GM13976 (cell line): ENCODE measurements at regions not wholly inside any gene's neighbourhood (a gene's known extent, or its start where the extent isn't known, plus 50 kb on each side); places are given as distances from the start of the nearest gene placed in this dataset.
"Not testable (repeated sequence)": the region's sequence is repeated elsewhere in the genome, so short reads cannot be mapped to it uniquely, and the experiment has no call there.

ENCODE experiments used
- DNase-seq: peaks from one replicate; pipeline ENCODE4 v3.0.0; 2012; ENCODE audit warnings: low spot score
- in situ Hi-C: fragments of 300-500 bp; cut with MboI; formaldehyde crosslinking; loops from one replicate; pipeline ENCODE4 v1.12.0; 2022; ENCODE audit warnings: low sequenced_read_pairs, mixed read lengths, inconsistent platforms; ENCODE audit not compliant: unreplicated experiment
- TF ChIP-seq, protein P1 (sequence below): IDR thresholded peaks from 2 replicates; pipeline ENCODE4 v1.5.1; 2012; ENCODE audit warnings: borderline replicate concordance, mild to moderate bottlenecking; ENCODE audit not compliant: insufficient read depth; ENCODE audit errors: extremely low read depth, missing control alignments, control extremely low read depth

DNA sequence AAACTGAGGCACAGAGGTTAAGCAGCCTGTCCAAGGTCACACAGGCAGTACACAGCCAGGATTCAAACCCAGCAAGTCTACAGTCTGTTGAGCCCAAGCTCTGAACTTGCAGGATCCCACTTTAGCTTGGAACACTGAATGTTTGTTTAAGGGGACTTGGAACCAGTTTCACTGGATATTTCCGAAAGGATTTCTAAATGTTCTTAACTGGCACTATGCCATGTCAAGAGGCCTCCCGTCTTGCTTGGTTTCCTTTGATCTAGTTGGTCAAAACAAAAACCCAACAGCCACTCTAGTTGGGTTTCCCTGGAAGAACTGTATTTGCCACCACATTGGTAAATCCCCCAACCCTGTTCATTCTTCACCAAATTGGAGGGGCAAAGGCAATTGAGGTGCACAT is 317.6 kb upstream of the KAZN start:
- in situ Hi-C loops, result no loop called here
- TF ChIP-seq, protein P1, sequence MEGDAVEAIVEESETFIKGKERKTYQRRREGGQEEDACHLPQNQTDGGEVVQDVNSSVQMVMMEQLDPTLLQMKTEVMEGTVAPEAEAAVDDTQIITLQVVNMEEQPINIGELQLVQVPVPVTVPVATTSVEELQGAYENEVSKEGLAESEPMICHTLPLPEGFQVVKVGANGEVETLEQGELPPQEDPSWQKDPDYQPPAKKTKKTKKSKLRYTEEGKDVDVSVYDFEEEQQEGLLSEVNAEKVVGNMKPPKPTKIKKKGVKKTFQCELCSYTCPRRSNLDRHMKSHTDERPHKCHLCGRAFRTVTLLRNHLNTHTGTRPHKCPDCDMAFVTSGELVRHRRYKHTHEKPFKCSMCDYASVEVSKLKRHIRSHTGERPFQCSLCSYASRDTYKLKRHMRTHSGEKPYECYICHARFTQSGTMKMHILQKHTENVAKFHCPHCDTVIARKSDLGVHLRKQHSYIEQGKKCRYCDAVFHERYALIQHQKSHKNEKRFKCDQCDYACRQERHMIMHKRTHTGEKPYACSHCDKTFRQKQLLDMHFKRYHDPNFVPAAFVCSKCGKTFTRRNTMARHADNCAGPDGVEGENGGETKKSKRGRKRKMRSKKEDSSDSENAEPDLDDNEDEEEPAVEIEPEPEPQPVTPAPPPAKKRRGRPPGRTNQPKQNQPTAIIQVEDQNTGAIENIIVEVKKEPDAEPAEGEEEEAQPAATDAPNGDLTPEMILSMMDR, result no peak
- no peak for DNase-seq

- no peak for DNase-seq
- in situ Hi-C loops, result no loop called here
- TF ChIP-seq, protein P1, result no peak
These were observed 317.1 kb upstream of the KAZN start for GRCh38 chr1:14281412-14281811.

DNA sequence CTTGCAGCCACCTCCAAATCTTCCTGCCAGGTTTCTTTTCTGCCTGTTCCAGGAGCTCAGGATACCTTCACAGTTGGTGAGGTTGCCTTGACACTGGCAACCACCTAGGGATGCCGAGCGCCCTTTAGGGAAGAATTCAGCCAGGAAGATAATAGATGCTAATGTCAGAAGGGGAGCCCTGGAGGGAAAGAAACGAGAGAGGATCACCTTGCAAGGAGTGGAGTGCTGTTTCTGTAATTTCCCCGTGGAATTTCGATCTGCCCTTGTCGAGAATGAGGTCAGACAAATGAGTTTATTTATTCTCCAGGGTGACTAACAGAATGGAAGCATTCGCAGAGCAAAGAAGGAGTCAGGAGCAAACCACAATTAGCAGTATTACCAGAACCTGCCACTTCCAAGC is 315.8 kb upstream of the KAZN start:
- TF ChIP-seq, protein P1, result no peak
- no peak for DNase-seq
- in situ Hi-C loops, result no loop called here

DNA sequence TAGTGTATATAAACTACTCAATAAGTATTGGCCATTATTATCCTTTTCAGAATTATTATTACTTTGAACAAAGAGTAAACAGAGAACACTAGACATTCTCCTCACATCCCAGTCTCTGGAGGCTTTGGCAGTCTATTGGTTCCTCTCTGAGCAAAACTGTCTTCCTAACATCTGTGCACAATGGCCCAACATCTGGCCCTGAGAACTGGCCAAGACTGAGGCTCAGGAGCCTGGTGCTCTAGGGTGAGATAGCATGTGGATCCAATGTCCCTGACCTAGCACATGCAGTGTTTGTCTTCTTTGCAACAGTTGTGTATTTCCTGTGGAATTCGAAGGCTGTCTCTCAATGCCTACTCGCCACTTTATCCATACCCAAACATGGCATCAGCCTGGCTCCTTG is 313.2 kb upstream of the KAZN start:
- in situ Hi-C loops, result no loop called here
- DNase-seq, result no peak
- TF ChIP-seq, protein P1, result no peak

DNA sequence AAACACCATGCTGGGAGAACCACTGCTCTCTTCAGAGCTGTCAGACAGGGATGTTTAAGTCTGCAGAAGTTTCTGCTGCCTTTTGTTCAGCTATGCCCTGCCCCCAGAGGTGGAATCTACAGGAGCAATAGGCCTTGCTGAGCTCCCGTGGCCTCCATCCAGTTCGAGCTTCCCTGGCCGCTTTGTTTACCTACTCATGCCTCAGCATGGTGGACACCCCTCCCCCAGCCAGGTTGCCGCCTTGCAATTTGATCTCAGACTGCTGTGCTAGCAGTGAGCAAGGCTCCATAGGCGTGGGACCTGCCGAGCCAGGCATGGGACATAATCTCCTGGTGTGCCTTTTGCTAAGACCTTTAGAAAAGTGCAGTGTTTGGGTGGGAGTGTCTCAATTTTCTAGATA is 307.3 kb upstream of the KAZN start:
- DNase-seq, in situ Hi-C loops: not testable (repeated sequence)

GRCh38 chr1:14292520-14292919 is 306.0 kb upstream of the KAZN start:
- in situ Hi-C loops, result no loop called here
- TF ChIP-seq, protein P1, result no peak
- DNase-seq, result no peak

DNA sequence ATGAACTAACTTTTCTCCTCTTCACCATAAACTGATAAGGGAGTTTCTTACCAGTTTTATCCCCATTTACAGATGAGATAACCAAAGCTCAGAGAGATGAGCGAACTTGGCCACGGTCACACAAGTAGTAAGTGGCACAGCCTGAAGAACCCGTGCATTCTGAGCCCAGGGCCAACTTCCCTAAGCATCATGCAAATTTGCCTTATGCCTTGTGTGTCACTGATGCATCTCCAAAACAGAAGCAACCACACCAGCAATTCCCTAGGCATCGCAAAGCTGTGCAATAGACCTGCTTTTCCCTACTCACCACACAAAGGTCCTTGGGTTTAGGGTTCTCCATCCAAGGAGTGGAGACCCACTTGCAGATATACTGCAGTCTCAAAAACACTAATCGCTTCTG is 304.5 kb upstream of the KAZN start:
- no peak for DNase-seq
- in situ Hi-C loops, result no loop called here
- TF ChIP-seq, protein P1, result no peak
